ENCODE measurements at regions not wholly inside any gene's neighbourhood (a gene's known extent, or its start where the extent isn't known, plus 50 kb on each side); places are given as distances from the start of the nearest gene placed in this dataset.

DNA sequence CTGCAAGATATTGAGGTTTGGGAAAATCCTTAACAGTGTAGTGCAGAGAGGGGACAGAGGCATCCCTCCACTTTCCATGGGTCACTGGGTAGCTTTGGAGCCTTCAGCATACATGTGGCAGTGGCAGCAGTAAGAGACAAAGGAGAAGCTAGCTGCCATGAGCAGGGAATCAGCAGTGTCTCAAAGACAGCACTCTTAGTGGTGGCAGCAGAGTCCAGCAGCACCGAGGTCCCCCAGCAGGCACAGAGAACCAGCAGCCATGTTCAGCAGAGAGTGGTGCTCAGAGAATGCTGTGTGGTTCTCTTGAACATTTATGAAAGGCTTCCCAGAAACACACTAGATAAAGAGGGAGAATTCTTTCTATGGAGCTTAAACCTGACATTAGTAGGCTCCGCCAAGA lies 308.5 kb downstream of the CENPC start:
- Histone ChIP-seq H4K20me1 (ENCODE audit: low read depth, low read length) (no peaks in the 10 kb centered on the region), H3K27me3 (ENCODE audit: low read length) (no peaks in the 10 kb centered on the region), H3K9me3 (ENCODE audit: insufficient read depth, low read length) (no peaks in the 10 kb centered on the region), H3F3A (ENCODE audit: insufficient read depth) (no peaks in the 10 kb centered on the region), H3K9me2 (replicated peaks; ENCODE audit: insufficient read depth, low read length) (no peaks in the 10 kb centered on the region), H3K4me3 (ENCODE audit: insufficient read depth, low read length, poor library complexity, severe bottlenecking) (no peak overlapping the region), H3K27ac (ENCODE audit: low read depth, low read length) (no peak overlapping the region), H2AFZ (ENCODE audit: low read depth, low read length, severe bottlenecking) (no peak overlapping the region), H3K36me3 (ENCODE audit: low read length) (no peaks in the 10 kb centered on the region), H3K79me2 (ENCODE audit: insufficient read depth, low read length) (no peaks in the 10 kb centered on the region), H3K4me2 (ENCODE audit: low read depth, low read length, poor library complexity, severe bottlenecking) (no peak overlapping the region), H3K9ac (ENCODE audit: low read length) (no peak overlapping the region)
- no peak for TF ChIP-seq EZH2phosphoT487 (conservative IDR thresholded peaks at IDR 0.05; ENCODE audit: low read length)
- TF ChIP-seq, protein P1, sequence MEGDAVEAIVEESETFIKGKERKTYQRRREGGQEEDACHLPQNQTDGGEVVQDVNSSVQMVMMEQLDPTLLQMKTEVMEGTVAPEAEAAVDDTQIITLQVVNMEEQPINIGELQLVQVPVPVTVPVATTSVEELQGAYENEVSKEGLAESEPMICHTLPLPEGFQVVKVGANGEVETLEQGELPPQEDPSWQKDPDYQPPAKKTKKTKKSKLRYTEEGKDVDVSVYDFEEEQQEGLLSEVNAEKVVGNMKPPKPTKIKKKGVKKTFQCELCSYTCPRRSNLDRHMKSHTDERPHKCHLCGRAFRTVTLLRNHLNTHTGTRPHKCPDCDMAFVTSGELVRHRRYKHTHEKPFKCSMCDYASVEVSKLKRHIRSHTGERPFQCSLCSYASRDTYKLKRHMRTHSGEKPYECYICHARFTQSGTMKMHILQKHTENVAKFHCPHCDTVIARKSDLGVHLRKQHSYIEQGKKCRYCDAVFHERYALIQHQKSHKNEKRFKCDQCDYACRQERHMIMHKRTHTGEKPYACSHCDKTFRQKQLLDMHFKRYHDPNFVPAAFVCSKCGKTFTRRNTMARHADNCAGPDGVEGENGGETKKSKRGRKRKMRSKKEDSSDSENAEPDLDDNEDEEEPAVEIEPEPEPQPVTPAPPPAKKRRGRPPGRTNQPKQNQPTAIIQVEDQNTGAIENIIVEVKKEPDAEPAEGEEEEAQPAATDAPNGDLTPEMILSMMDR (IDR thresholded peaks at IDR 0.05; ENCODE audit: insufficient read depth, low read length, poor library complexity, severe bottlenecking), result no peak

DNA sequence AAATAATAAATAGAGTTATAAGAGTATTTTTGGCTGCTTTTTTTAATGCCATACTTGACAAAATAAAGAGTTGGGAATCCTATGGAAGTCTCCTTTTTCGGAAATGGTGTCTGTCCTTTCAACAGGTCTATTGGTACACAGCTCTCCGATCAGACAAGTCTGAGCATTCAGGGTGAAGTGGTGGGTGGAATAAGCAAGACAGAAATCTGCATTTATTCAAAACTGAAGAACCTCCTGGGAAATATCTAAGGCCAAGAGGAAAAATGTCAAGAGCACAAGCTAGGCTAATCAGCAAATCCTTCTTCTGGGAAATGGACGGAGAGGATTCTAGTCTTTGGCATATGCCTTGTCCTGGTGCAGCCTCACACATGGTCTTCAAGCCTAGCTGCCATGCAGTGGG lies 309.0 kb downstream of the CENPC start:
- Histone ChIP-seq H3K79me2 (ENCODE audit: insufficient read depth, low read length) (no peaks in the 10 kb centered on the region), H3K9ac (ENCODE audit: low read length) (no peak overlapping the region), H4K20me1 (ENCODE audit: low read depth, low read length) (no peaks in the 10 kb centered on the region), H2AFZ (ENCODE audit: low read depth, low read length, severe bottlenecking) (no peak overlapping the region), H3K4me2 (ENCODE audit: low read depth, low read length, poor library complexity, severe bottlenecking) (no peak overlapping the region), H3K27ac (ENCODE audit: low read depth, low read length) (no peak overlapping the region), H3K9me2 (replicated peaks; ENCODE audit: insufficient read depth, low read length) (no peaks in the 10 kb centered on the region), H3K36me3 (ENCODE audit: low read length) (no peaks in the 10 kb centered on the region), H3K9me3 (ENCODE audit: insufficient read depth, low read length) (no peaks in the 10 kb centered on the region), H3K4me3 (ENCODE audit: insufficient read depth, low read length, poor library complexity, severe bottlenecking) (no peak overlapping the region), H3F3A (ENCODE audit: insufficient read depth) (no peaks in the 10 kb centered on the region), H3K27me3 (ENCODE audit: low read length) (no peaks in the 10 kb centered on the region)
- no peak for TF ChIP-seq EZH2phosphoT487 (conservative IDR thresholded peaks at IDR 0.05; ENCODE audit: low read length)
- TF ChIP-seq, protein P1 (IDR thresholded peaks at IDR 0.05; ENCODE audit: insufficient read depth, low read length, poor library complexity, severe bottlenecking), result no peak

DNA sequence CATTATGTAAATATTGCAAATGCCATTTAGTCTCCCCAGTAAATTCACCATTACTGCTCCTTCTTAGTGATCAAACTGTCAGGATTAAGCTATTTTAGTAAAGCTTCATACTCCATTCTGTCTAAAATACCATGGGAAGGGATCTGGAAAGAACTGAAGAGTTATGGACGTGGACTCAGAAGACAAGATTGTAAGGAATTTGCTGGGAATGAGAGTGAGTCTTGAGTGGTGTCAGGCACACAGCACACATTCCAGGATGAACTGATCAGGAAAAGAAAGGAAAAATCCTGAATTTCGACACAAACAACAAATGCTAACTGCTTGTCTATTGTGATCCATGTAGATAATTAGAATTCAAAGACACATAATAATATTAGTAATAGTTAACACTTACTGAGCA lies 311.0 kb downstream of the CENPC start:
- Histone ChIP-seq H3K27me3 (ENCODE audit: low read length) (no peaks in the 10 kb centered on the region), H3F3A (ENCODE audit: insufficient read depth) (no peaks in the 10 kb centered on the region), H3K27ac (ENCODE audit: low read depth, low read length) (no peak overlapping the region), H2AFZ (ENCODE audit: low read depth, low read length, severe bottlenecking) (no peak overlapping the region), H3K79me2 (ENCODE audit: insufficient read depth, low read length) (no peaks in the 10 kb centered on the region), H3K9me3 (ENCODE audit: insufficient read depth, low read length) (no peaks in the 10 kb centered on the region), H3K9ac (ENCODE audit: low read length) (no peak overlapping the region), H3K36me3 (ENCODE audit: low read length) (no peaks in the 10 kb centered on the region), H3K9me2 (replicated peaks; ENCODE audit: insufficient read depth, low read length) (no peaks in the 10 kb centered on the region), H3K4me2 (ENCODE audit: low read depth, low read length, poor library complexity, severe bottlenecking) (no peak overlapping the region), H3K4me3 (ENCODE audit: insufficient read depth, low read length, poor library complexity, severe bottlenecking) (no peak overlapping the region), H4K20me1 (ENCODE audit: low read depth, low read length) (no peaks in the 10 kb centered on the region)
- TF ChIP-seq EZH2phosphoT487 (conservative IDR thresholded peaks at IDR 0.05; ENCODE audit: low read length), result no peak
- TF ChIP-seq, protein P1 (IDR thresholded peaks at IDR 0.05; ENCODE audit: insufficient read depth, low read length, poor library complexity, severe bottlenecking), result no peak

Data from SU-DHL-6 (cell line).